ENCODE measurements at regions not wholly inside any gene's neighbourhood (a gene's known extent, or its start where the extent isn't known, plus 50 kb on each side); places are given as distances from the start of the nearest gene placed in this dataset.

GRCh38 chr3:3745693-3746092 is 53.5 kb upstream of the LRRN1 start:
- Histone ChIP-seq H3K79me2 (ENCODE audit: low read length) (no peaks in the 10 kb centered on the region), H3K9me3 (ENCODE audit: low read length) (no peaks in the 10 kb centered on the region), H3K9ac (ENCODE audit: low read length) (no peak overlapping the region), H3K4me3 (ENCODE audit: low read length) (no peak overlapping the region), H3K4me1 (ENCODE audit: low read length) (peaks cover 4% of the 10 kb centered on the region), H3K27me3 (ENCODE audit: low read length) (0 out of 2 replicates have a peak, but pooled peaks cover 3% of the 10 kb centered on the region), H3K27ac (ENCODE audit: low read length) (no peak overlapping the region), H3K4me2 (ENCODE audit: low read depth, low read length, poor library complexity, severe bottlenecking) (no peak overlapping the region), H3K9me2 (replicated peaks; ENCODE audit: insufficient read depth, low read length) (no peaks in the 10 kb centered on the region), H3K36me3 (ENCODE audit: insufficient read depth, low read length) (no peaks in the 10 kb centered on the region), H4K20me1 (ENCODE audit: insufficient read depth, low read depth, low read length) (no peaks in the 10 kb centered on the region), H2AFZ (ENCODE audit: low read length) (no peak overlapping the region)
- DNase-seq: no peak

DNA sequence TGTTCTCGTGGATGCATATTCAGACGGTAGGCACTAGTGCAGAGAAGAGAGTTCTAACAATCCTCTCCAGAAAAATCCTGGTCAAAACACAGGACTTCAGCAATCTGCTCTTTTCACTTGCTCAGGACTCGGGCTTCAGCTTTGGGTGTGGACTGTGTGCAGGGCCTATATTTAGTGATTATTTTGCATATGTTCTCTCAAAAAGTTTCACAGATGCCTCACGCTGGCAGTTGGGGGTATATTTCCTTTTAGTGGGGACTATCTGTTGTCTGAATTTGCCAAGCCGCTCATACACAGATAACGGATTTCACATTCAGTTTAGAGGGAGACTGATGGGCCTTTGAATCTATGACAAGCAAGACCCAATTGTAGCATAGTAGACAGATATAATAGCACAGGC is 54.4 kb upstream of the LRRN1 start:
- Histone ChIP-seq H3K27ac (ENCODE audit: low read length) (no peak overlapping the region), H3K9ac (ENCODE audit: low read length) (no peak overlapping the region), H4K20me1 (ENCODE audit: insufficient read depth, low read depth, low read length) (no peaks in the 10 kb centered on the region), H2AFZ (ENCODE audit: low read length) (no peak overlapping the region), H3K36me3 (ENCODE audit: insufficient read depth, low read length) (no peaks in the 10 kb centered on the region), H3K9me2 (replicated peaks; ENCODE audit: insufficient read depth, low read length) (no peaks in the 10 kb centered on the region), H3K4me1 (ENCODE audit: low read length) (peaks cover 4% of the 10 kb centered on the region), H3K27me3 (ENCODE audit: low read length) (0 out of 2 replicates have a peak, but pooled peaks cover 3% of the 10 kb centered on the region), H3K4me2 (ENCODE audit: low read depth, low read length, poor library complexity, severe bottlenecking) (no peak overlapping the region), H3K9me3 (ENCODE audit: low read length) (no peaks in the 10 kb centered on the region), H3K4me3 (ENCODE audit: low read length) (no peak overlapping the region), H3K79me2 (ENCODE audit: low read length) (no peaks in the 10 kb centered on the region)
- no peak for DNase-seq

DNA sequence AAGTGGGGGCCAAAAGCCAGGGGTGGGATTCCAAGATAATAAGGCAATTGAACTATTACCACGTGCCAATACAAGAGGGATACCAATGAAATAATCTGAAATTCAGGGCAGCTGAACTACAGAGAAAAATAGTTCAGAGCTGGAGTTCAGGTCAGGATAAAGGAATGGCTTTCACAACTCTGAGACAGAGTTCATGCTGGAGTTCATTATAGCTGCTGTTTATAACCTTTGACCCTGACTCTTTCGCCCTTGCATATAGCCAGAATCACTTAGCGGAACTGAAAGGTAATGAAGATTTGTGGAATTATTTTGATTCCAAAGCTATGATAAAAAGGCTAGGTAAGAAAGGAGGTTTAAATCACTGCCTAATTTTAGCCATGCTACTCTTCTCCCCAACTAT is 55.5 kb upstream of the LRRN1 start:
- no peaks in the 10 kb centered on the region for H3K9me3 ChIP-seq (ENCODE audit: low read length)
- no peaks in the 10 kb centered on the region for H3K9me2 ChIP-seq (replicated peaks; ENCODE audit: insufficient read depth, low read length)
- DNase-seq: no peak
- H3K4me2 ChIP-seq (ENCODE audit: low read depth, low read length, poor library complexity, severe bottlenecking): no peak overlapping the region
- H3K4me3 ChIP-seq (ENCODE audit: low read length): no peak overlapping the region
- H4K20me1 ChIP-seq (ENCODE audit: insufficient read depth, low read depth, low read length): no peaks in the 10 kb centered on the region
- H3K79me2 ChIP-seq (ENCODE audit: low read length): no peaks in the 10 kb centered on the region
- peaks cover 4% of the 10 kb centered on the region for H3K4me1 ChIP-seq (ENCODE audit: low read length)
- H3K9ac ChIP-seq (ENCODE audit: low read length): no peak overlapping the region
- H3K27me3 ChIP-seq (ENCODE audit: low read length): 0 out of 2 replicates have a peak, but pooled peaks cover 3% of the 10 kb centered on the region
- no peaks in the 10 kb centered on the region for H3K36me3 ChIP-seq (ENCODE audit: insufficient read depth, low read length)
- H3K27ac ChIP-seq (ENCODE audit: low read length): no peak overlapping the region
- H2AFZ ChIP-seq (ENCODE audit: low read length): no peak overlapping the region

- Histone ChIP-seq H3K9me2 (replicated peaks; ENCODE audit: insufficient read depth, low read length) (no peaks in the 10 kb centered on the region), H3K9me3 (ENCODE audit: low read length) (no peaks in the 10 kb centered on the region), H3K4me3 (ENCODE audit: low read length) (no peak overlapping the region), H3K4me2 (ENCODE audit: low read depth, low read length, poor library complexity, severe bottlenecking) (no peak overlapping the region), H3K9ac (ENCODE audit: low read length) (no peak overlapping the region), H3K4me1 (ENCODE audit: low read length) (peaks cover 4% of the 10 kb centered on the region), H2AFZ (ENCODE audit: low read length) (no peak overlapping the region), H3K36me3 (ENCODE audit: insufficient read depth, low read length) (no peaks in the 10 kb centered on the region), H3K27me3 (ENCODE audit: low read length) (no peaks in the 10 kb centered on the region), H3K27ac (ENCODE audit: low read length) (no peak overlapping the region), H4K20me1 (ENCODE audit: insufficient read depth, low read depth, low read length) (no peaks in the 10 kb centered on the region), H3K79me2 (ENCODE audit: low read length) (no peaks in the 10 kb centered on the region)
- no peak for DNase-seq
Measured at GRCh38 chr3:3740061-3740460, 59.2 kb upstream of the LRRN1 start.

- Histone ChIP-seq H3K4me3 (ENCODE audit: low read length) (no peak overlapping the region), H2AFZ (ENCODE audit: low read length) (no peak overlapping the region), H3K27ac (ENCODE audit: low read length) (no peak overlapping the region), H3K9me3 (ENCODE audit: low read length) (no peaks in the 10 kb centered on the region), H3K4me1 (ENCODE audit: low read length) (no peaks in the 10 kb centered on the region), H4K20me1 (ENCODE audit: insufficient read depth, low read depth, low read length) (no peaks in the 10 kb centered on the region), H3K36me3 (ENCODE audit: insufficient read depth, low read length) (no peaks in the 10 kb centered on the region), H3K79me2 (ENCODE audit: low read length) (no peaks in the 10 kb centered on the region), H3K9me2 (replicated peaks; ENCODE audit: insufficient read depth, low read length) (no peaks in the 10 kb centered on the region), H3K27me3 (ENCODE audit: low read length) (no peaks in the 10 kb centered on the region), H3K9ac (ENCODE audit: low read length) (no peak overlapping the region), H3K4me2 (ENCODE audit: low read depth, low read length, poor library complexity, severe bottlenecking) (no peak overlapping the region)
- no peak for DNase-seq
Measured at GRCh38 chr3:3739330-3740060, 59.7 kb upstream of the LRRN1 start.

DNA sequence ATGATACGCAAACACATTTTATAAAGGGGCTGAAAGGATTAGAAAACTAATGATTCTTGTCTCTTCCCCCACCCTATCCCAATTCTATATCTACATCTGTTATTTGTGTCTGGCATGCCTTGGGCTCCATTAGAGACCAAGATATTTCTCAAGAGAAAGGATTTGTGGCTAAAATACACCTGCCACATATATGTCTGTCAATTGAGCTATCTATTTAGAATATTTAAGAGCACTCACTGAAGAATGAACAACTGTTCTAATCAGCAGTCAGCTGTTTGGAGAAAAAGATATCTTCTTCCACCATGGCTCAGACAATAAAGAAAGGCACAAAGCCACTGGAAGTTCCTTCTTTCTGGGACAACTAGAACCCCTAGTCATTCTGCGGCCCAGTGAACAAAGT is 61.7 kb upstream of the LRRN1 start:
- DNase-seq: no peak
- no peak overlapping the region for H3K4me2 ChIP-seq (ENCODE audit: low read depth, low read length, poor library complexity, severe bottlenecking)
- no peaks in the 10 kb centered on the region for H3K36me3 ChIP-seq (ENCODE audit: insufficient read depth, low read length)
- no peak overlapping the region for H2AFZ ChIP-seq (ENCODE audit: low read length)
- H3K9ac ChIP-seq (ENCODE audit: low read length): no peak overlapping the region
- H3K4me1 ChIP-seq (ENCODE audit: low read length): no peaks in the 10 kb centered on the region
- H3K4me3 ChIP-seq (ENCODE audit: low read length): no peak overlapping the region
- H3K9me2 ChIP-seq (replicated peaks; ENCODE audit: insufficient read depth, low read length): no peaks in the 10 kb centered on the region
- no peaks in the 10 kb centered on the region for H3K9me3 ChIP-seq (ENCODE audit: low read length)
- no peaks in the 10 kb centered on the region for H3K79me2 ChIP-seq (ENCODE audit: low read length)
- no peaks in the 10 kb centered on the region for H3K27me3 ChIP-seq (ENCODE audit: low read length)
- H3K27ac ChIP-seq (ENCODE audit: low read length): no peak overlapping the region
- no peaks in the 10 kb centered on the region for H4K20me1 ChIP-seq (ENCODE audit: insufficient read depth, low read depth, low read length)

GRCh38 chr3:3735919-3736318 is 63.3 kb upstream of the LRRN1 start:
- Histone ChIP-seq H2AFZ (ENCODE audit: low read length) (no peak overlapping the region), H4K20me1 (ENCODE audit: insufficient read depth, low read depth, low read length) (no peaks in the 10 kb centered on the region), H3K4me1 (ENCODE audit: low read length) (no peaks in the 10 kb centered on the region), H3K27me3 (ENCODE audit: low read length) (no peaks in the 10 kb centered on the region), H3K4me3 (ENCODE audit: low read length) (no peak overlapping the region), H3K4me2 (ENCODE audit: low read depth, low read length, poor library complexity, severe bottlenecking) (no peak overlapping the region), H3K9me3 (ENCODE audit: low read length) (no peaks in the 10 kb centered on the region), H3K9me2 (replicated peaks; ENCODE audit: insufficient read depth, low read length) (no peaks in the 10 kb centered on the region), H3K79me2 (ENCODE audit: low read length) (no peaks in the 10 kb centered on the region), H3K36me3 (ENCODE audit: insufficient read depth, low read length) (no peaks in the 10 kb centered on the region), H3K27ac (ENCODE audit: low read length) (no peak overlapping the region), H3K9ac (ENCODE audit: low read length) (no peak overlapping the region)
- DNase-seq: no peak

DNA sequence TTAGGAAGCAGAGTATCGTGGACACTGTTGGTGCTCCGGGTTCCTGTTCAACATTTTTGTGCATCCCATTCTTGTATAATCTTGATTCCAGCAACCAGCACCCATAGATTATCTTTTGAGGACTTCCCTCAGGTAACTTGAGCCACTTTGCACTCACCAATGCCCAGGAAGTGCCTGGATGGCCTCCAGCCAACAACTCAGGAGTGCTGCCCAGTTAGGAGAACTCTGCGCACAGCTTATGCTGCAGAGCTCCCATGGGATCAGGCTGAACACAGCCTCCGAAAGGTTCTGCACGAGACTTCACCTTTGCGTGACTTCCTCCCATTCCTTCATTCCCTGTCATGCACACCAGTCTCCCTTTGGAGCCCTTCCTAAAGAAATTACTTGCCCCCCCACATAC is 64.3 kb upstream of the LRRN1 start:
- DNase-seq: no peak
- Histone ChIP-seq H3K4me3 (ENCODE audit: low read length) (no peak overlapping the region), H3K4me1 (ENCODE audit: low read length) (no peaks in the 10 kb centered on the region), H3K79me2 (ENCODE audit: low read length) (no peaks in the 10 kb centered on the region), H2AFZ (ENCODE audit: low read length) (no peak overlapping the region), H3K4me2 (ENCODE audit: low read depth, low read length, poor library complexity, severe bottlenecking) (no peak overlapping the region), H3K27me3 (ENCODE audit: low read length) (no peaks in the 10 kb centered on the region), H4K20me1 (ENCODE audit: insufficient read depth, low read depth, low read length) (no peaks in the 10 kb centered on the region), H3K27ac (ENCODE audit: low read length) (no peak overlapping the region), H3K9me2 (replicated peaks; ENCODE audit: insufficient read depth, low read length) (no peaks in the 10 kb centered on the region), H3K36me3 (ENCODE audit: insufficient read depth, low read length) (no peaks in the 10 kb centered on the region), H3K9me3 (ENCODE audit: low read length) (no peaks in the 10 kb centered on the region), H3K9ac (ENCODE audit: low read length) (no peak overlapping the region)

Data from Karpas-422 (cell line).